Left cardiac atrium (tissue), 4 donors: ENCODE measurements at regions not wholly inside any gene's neighbourhood (a gene's known extent, or its start where the extent isn't known, plus 50 kb on each side); places are given as distances from the start of the nearest gene placed in this dataset.

Experiments
- ATAC-seq, 2 donors: fragments of 200-7000 bp; cut with Tn5 transposase; one replicate each; pipeline ENCODE4 v1.9.1; 2020; ENCODE audit warnings: mild to moderate bottlenecking in 2 of 2, moderate library complexity in 2 of 2
- DNase-seq: peaks from one replicate; pipeline ENCODE4 v3.0.0-alpha.2; 2020
- intact Hi-C, 2 donors: fragments of 100-400 bp; cut with DNase I; formaldehyde crosslinking; loops; one replicate each; pipeline versions ENCODE4 v1.14.1 to v1.15.1; 2022 to 2023
- donor health status: DM: no; HTN: yes; CAD: no.
- donor health status: DM: no; HTN: yes; CAD: no; lungs with severe emphysema.
- donor health status: DM: yes; HTN: yes; CAD: no.
- donor health status: Dilated cardiomyopathy.

GRCh38 chr7:69126896-69127479 lies 471.3 kb upstream of the AUTS2 start:
- ATAC-seq (no peak), DNase-seq (no peak)
- intact Hi-C loops = no loop called here

GRCh38 chr7:69129524-69129923 lies 468.8 kb upstream of the AUTS2 start:
- no peak for ATAC-seq
- intact Hi-C loops = no loop called here
- no peak for DNase-seq

- DNase-seq = no peak
- intact Hi-C loops = no loop called here
- ATAC-seq = no peak
Measured at GRCh38 chr7:69129951-69130350, 468.3 kb upstream of the AUTS2 start.

- intact Hi-C loops = no loop called here
- no peak for DNase-seq
- no peak for ATAC-seq
Measured at GRCh38 chr7:69130396-69130795, 467.9 kb upstream of the AUTS2 start.

- ATAC-seq (no peak), DNase-seq (no peak)
- intact Hi-C loops = no loop called here
Measured at GRCh38 chr7:69134316-69134715, 464.0 kb upstream of the AUTS2 start.

GRCh38 chr7:69147631-69148030 lies 450.6 kb upstream of the AUTS2 start:
- no peak for ATAC-seq
- intact Hi-C loops = no loop called here

GRCh38 chr7:69149804-69150782 lies 448.2 kb upstream of the AUTS2 start:
- no peak for ATAC-seq
- DNase-seq = no peak
- intact Hi-C loops = no loop called here

More at GRCh38 chr7:69147631-69148030, 450.6 kb upstream of the AUTS2 start:
- DNase-seq = no peak

GRCh38 chr7:69162326-69162725 lies 435.9 kb upstream of the AUTS2 start:
- no peak for ATAC-seq
- intact Hi-C loops = no loop called here

GRCh38 chr7:69162931-69163670 lies 435.2 kb upstream of the AUTS2 start:
- DNase-seq (no peak), ATAC-seq (no peak)
- intact Hi-C loops = no loop called here

More at GRCh38 chr7:69162326-69162725, 435.9 kb upstream of the AUTS2 start:
- DNase-seq = no peak

- intact Hi-C loops = no loop called here
- ATAC-seq = no peak
- no peak for DNase-seq
Measured at GRCh38 chr7:69166979-69167516, 431.2 kb upstream of the AUTS2 start.

GRCh38 chr7:69169386-69169785 lies 428.9 kb upstream of the AUTS2 start:
- DNase-seq = no peak
- intact Hi-C loops = no loop called here
- ATAC-seq = no peak

GRCh38 chr7:69172357-69173077 lies 425.8 kb upstream of the AUTS2 start:
- DNase-seq = no peak
- intact Hi-C loops = no loop called here
- ATAC-seq = peak in 1 of 2 donors; percentile 29

- no peak for ATAC-seq
- DNase-seq = no peak
- intact Hi-C loops = no loop called here
Measured at GRCh38 chr7:69173341-69173740, 424.9 kb upstream of the AUTS2 start.

- ATAC-seq = no peak
- intact Hi-C loops = no loop called here
- DNase-seq = no peak
Measured at GRCh38 chr7:69173846-69174245, 424.4 kb upstream of the AUTS2 start.

GRCh38 chr7:69176841-69177240 lies 421.4 kb upstream of the AUTS2 start:
- intact Hi-C loops = no loop called here
- no peak for DNase-seq
- ATAC-seq = no peak

- intact Hi-C loops = no loop called here
- ATAC-seq = peak; percentile 86 to 95
- DNase-seq = peak; percentile 50
Measured at GRCh38 chr7:69177461-69177861, 420.8 kb upstream of the AUTS2 start.

GRCh38 chr7:69177941-69178494 lies 420.3 kb upstream of the AUTS2 start:
- intact Hi-C loops = no loop called here
- ATAC-seq = peak; percentile 50 to 81
- DNase-seq = no peak

GRCh38 chr7:69180662-69181061 lies 417.6 kb upstream of the AUTS2 start:
- no peak for ATAC-seq
- intact Hi-C loops = no loop called here
- DNase-seq = no peak
